ENCODE measurements at regions not wholly inside any gene's neighbourhood (a gene's known extent, or its start where the extent isn't known, plus 50 kb on each side); places are given as distances from the start of the nearest gene placed in this dataset.
"Not testable (repeated sequence)": the region's sequence is repeated elsewhere in the genome, so short reads cannot be mapped to it uniquely, and the experiment has no call there.

DNA sequence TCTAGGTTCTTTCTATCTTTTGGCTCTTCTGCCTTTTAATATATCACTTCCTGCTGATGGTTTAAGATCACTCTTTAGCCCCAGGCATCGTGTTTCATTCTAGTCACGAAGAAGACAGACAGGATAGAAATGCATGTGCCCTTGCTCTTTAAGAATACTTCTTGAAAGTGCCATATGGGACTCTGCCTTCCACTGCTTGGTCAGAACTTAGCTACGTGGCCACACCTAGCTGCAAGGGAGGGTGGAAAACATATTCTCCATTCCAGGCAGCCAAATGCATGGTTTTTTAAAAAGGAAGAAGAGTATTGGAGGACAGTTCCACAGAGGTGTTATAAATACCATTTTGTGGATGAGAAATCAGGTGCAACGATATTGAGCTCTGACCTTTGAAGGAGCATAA, 143.3 kb downstream of the KLRB1 start:
- no peak overlapping the region for H3K4me3 ChIP-seq (ENCODE audit: severe bottlenecking)
- DNase-seq (ENCODE audit: low spot score) (no peak), ATAC-seq (ENCODE audit: low read depth) (no peak)
- H3K27me3 ChIP-seq (ENCODE audit: insufficient read depth, poor library complexity, severe bottlenecking) = no peaks in the 10 kb centered on the region
- H3K4me1 ChIP-seq (ENCODE audit: insufficient read depth, poor library complexity, severe bottlenecking) = no peaks in the 10 kb centered on the region
- TF ChIP-seq, protein P1, sequence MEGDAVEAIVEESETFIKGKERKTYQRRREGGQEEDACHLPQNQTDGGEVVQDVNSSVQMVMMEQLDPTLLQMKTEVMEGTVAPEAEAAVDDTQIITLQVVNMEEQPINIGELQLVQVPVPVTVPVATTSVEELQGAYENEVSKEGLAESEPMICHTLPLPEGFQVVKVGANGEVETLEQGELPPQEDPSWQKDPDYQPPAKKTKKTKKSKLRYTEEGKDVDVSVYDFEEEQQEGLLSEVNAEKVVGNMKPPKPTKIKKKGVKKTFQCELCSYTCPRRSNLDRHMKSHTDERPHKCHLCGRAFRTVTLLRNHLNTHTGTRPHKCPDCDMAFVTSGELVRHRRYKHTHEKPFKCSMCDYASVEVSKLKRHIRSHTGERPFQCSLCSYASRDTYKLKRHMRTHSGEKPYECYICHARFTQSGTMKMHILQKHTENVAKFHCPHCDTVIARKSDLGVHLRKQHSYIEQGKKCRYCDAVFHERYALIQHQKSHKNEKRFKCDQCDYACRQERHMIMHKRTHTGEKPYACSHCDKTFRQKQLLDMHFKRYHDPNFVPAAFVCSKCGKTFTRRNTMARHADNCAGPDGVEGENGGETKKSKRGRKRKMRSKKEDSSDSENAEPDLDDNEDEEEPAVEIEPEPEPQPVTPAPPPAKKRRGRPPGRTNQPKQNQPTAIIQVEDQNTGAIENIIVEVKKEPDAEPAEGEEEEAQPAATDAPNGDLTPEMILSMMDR (IDR thresholded peaks at IDR 0.05; ENCODE audit: poor library complexity, severe bottlenecking) = no peak
- H3K27ac ChIP-seq (ENCODE audit: poor library complexity, severe bottlenecking) = no peak overlapping the region
- no peaks in the 10 kb centered on the region for H3K36me3 ChIP-seq (ENCODE audit: low read depth)
- no peaks in the 10 kb centered on the region for H3K9me3 ChIP-seq (ENCODE audit: severe bottlenecking)

GRCh38 chr12:9455516-9455915, 152.2 kb downstream of the KLRB1 start:
- not testable (repeated sequence) for H3K4me1 ChIP-seq (ENCODE audit: insufficient read depth, poor library complexity, severe bottlenecking); DNase-seq (ENCODE audit: low spot score); H3K36me3 ChIP-seq (ENCODE audit: low read depth); ATAC-seq (ENCODE audit: low read depth); H3K27me3 ChIP-seq (ENCODE audit: insufficient read depth, poor library complexity, severe bottlenecking); H3K27ac ChIP-seq (ENCODE audit: poor library complexity, severe bottlenecking); H3K9me3 ChIP-seq (ENCODE audit: severe bottlenecking); H3K4me3 ChIP-seq (ENCODE audit: severe bottlenecking)

DNA sequence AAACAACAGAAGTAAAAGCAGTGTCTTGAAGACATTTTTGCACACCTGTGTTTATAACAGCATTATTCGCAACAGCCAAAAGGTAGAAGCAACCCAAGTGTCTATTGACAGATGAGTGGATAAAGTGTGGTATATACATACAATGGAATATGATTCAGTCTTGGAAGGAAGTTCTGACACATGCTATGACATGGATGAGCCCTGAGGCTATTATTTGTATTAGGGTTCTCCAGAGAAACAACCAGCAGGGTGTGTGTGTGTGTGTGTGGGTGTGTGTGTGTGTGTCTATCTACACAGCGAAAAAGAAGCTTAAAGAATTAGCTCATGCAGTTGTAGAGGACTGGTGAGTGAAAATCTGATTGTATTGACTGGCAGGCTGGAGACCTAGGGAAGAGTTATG, 153.7 kb downstream of the KLRB1 start:
- not testable (repeated sequence) for H3K36me3 ChIP-seq (ENCODE audit: low read depth); H3K4me1 ChIP-seq (ENCODE audit: insufficient read depth, poor library complexity, severe bottlenecking); H3K27me3 ChIP-seq (ENCODE audit: insufficient read depth, poor library complexity, severe bottlenecking); DNase-seq (ENCODE audit: low spot score); H3K4me3 ChIP-seq (ENCODE audit: severe bottlenecking); H3K9me3 ChIP-seq (ENCODE audit: severe bottlenecking); H3K27ac ChIP-seq (ENCODE audit: poor library complexity, severe bottlenecking)
- ATAC-seq (ENCODE audit: low read depth) = peak; percentile 48; the same call in 2 of the 3 replicates

- not testable (repeated sequence) for H3K36me3 ChIP-seq (ENCODE audit: low read depth); H3K27ac ChIP-seq (ENCODE audit: poor library complexity, severe bottlenecking); H3K4me3 ChIP-seq (ENCODE audit: severe bottlenecking); ATAC-seq (ENCODE audit: low read depth); DNase-seq (ENCODE audit: low spot score); H3K27me3 ChIP-seq (ENCODE audit: insufficient read depth, poor library complexity, severe bottlenecking); H3K9me3 ChIP-seq (ENCODE audit: severe bottlenecking); H3K4me1 ChIP-seq (ENCODE audit: insufficient read depth, poor library complexity, severe bottlenecking)
Measured at GRCh38 chr12:9450127-9450567, 157.6 kb downstream of the KLRB1 start.

DNA sequence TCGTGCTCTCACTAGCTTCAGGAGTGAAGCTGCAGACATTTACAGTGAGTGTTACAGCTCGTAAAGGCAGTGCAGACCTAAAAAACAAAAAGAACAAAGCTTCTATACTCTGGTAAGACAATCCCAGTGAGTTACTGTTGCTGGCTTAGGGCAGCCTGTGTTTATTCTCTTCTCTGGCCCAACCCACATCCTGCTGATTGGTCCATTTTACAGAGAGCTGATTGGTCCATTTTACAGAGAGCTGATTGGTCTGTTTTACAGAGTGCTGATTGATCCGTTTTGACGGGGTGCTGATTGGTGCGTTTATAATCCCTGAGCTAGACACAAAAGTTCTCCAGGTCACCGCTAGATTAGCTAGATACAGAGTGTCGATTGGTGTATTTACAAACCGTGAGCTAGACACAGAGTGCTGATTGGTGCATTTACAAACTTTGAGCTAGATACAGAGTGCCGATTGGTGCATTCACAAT, 158.0 kb downstream of the KLRB1 start:
- not testable (repeated sequence) for H3K36me3 ChIP-seq (ENCODE audit: low read depth); H3K27me3 ChIP-seq (ENCODE audit: insufficient read depth, poor library complexity, severe bottlenecking); H3K27ac ChIP-seq (ENCODE audit: poor library complexity, severe bottlenecking); H3K9me3 ChIP-seq (ENCODE audit: severe bottlenecking); DNase-seq (ENCODE audit: low spot score); H3K4me1 ChIP-seq (ENCODE audit: insufficient read depth, poor library complexity, severe bottlenecking); H3K4me3 ChIP-seq (ENCODE audit: severe bottlenecking); ATAC-seq (ENCODE audit: low read depth)

- Histone ChIP-seq H3K4me3 (ENCODE audit: severe bottlenecking) (peak overlapping the region; percentile 19), H3K27ac (ENCODE audit: poor library complexity, severe bottlenecking) (no peak overlapping the region)
Measured at GRCh38 chr12:9449181-9449580, 158.5 kb downstream of the KLRB1 start.

DNA sequence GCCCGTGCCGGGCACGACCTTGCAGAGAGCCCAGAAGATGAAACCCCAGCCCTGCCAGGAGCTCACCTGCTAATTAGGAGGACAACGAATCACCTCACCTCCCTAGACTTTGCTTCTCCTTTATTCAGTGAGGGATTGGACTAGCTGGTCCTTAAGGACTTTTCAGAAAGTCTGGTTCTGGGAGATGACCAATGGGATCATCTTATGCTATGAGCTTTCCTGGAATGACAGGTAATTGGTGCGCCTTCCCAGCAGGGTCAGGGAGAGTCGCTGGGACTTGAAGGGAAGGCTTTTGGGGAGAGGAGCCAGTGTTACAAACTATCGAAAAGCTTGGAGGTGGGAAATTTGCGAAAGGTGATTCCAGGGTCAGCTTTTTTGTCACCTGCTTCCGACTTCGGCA, 159.1 kb downstream of the KLRB1 start:
- H3K27ac ChIP-seq (ENCODE audit: poor library complexity, severe bottlenecking); H3K9me3 ChIP-seq (ENCODE audit: severe bottlenecking); DNase-seq (ENCODE audit: low spot score); H3K36me3 ChIP-seq (ENCODE audit: low read depth); H3K4me1 ChIP-seq (ENCODE audit: insufficient read depth, poor library complexity, severe bottlenecking); H3K27me3 ChIP-seq (ENCODE audit: insufficient read depth, poor library complexity, severe bottlenecking): not testable (repeated sequence)
- peak; percentile 59 for ATAC-seq (ENCODE audit: low read depth)
- peak overlapping the region; percentile 28 for H3K4me3 ChIP-seq (ENCODE audit: severe bottlenecking)

More at GRCh38 chr12:9449181-9449580, 158.5 kb downstream of the KLRB1 start:
- H3K27me3 ChIP-seq (ENCODE audit: insufficient read depth, poor library complexity, severe bottlenecking) = no peaks in the 10 kb centered on the region
- TF ChIP-seq, protein P1 (IDR thresholded peaks at IDR 0.05; ENCODE audit: poor library complexity, severe bottlenecking) = no peak
- no peaks in the 10 kb centered on the region for H3K9me3 ChIP-seq (ENCODE audit: severe bottlenecking)
- no peak for ATAC-seq (ENCODE audit: low read depth)
- no peaks in the 10 kb centered on the region for H3K4me1 ChIP-seq (ENCODE audit: insufficient read depth, poor library complexity, severe bottlenecking)
- no peak for DNase-seq (ENCODE audit: low spot score)
- no peaks in the 10 kb centered on the region for H3K36me3 ChIP-seq (ENCODE audit: low read depth)

DNA sequence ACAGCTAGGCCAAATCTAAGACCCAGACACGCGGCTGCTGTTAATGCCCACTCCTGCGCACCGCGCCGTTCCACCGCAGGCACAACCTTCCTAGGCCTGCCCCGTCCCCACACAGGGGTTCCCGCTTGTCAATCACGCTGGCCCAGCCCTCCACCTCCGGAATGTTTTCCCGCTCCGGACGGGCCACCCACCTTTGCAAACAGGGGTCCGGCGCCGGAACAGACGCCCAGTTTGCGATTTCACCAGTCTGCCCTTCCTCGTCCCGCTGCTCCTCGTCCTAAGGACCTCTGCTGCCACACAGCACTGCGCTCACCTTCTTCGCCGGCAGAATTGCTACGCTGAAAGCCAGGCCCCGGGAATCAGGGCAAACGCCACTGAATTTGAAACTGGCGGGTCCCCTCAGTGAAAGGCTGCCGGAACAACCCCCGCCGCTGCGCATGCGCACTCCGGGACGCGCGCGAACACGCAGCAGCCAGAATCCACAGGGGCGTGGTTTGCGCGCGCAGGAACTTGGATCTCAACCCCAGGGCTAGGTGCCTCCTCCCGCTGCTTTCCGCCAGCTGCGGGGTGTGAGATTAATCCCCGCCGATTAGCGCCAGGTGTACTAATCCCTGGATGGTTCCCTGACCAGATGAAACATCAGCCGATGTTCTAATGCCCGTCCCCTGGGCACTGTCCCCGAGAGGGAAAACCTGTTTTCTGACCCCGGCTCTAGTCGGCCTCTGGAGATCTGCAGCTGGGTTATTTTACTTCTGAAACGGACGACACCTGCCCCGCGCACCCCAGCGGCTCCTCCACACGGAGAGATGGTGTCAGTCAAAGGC, 159.7 kb downstream of the KLRB1 start:
- not testable (repeated sequence) for H3K27me3 ChIP-seq (ENCODE audit: insufficient read depth, poor library complexity, severe bottlenecking); H3K36me3 ChIP-seq (ENCODE audit: low read depth); H3K4me1 ChIP-seq (ENCODE audit: insufficient read depth, poor library complexity, severe bottlenecking); H3K27ac ChIP-seq (ENCODE audit: poor library complexity, severe bottlenecking); H3K9me3 ChIP-seq (ENCODE audit: severe bottlenecking)
- DNase-seq (ENCODE audit: low spot score) (peak; percentile 69), ATAC-seq (ENCODE audit: low read depth) (peak; percentile 93)
- H3K4me3 ChIP-seq (ENCODE audit: severe bottlenecking) = peak overlapping the region; percentile 28

- H3K4me1 ChIP-seq (ENCODE audit: insufficient read depth, poor library complexity, severe bottlenecking); H3K27ac ChIP-seq (ENCODE audit: poor library complexity, severe bottlenecking); H3K9me3 ChIP-seq (ENCODE audit: severe bottlenecking); H3K4me3 ChIP-seq (ENCODE audit: severe bottlenecking); H3K27me3 ChIP-seq (ENCODE audit: insufficient read depth, poor library complexity, severe bottlenecking); DNase-seq (ENCODE audit: low spot score); H3K36me3 ChIP-seq (ENCODE audit: low read depth): not testable (repeated sequence)
- ATAC-seq (ENCODE audit: low read depth) = peak; percentile 43
Measured at GRCh38 chr12:9446883-9447761, 160.6 kb downstream of the KLRB1 start.
